ENCODE measurements at regions not wholly inside any gene's neighbourhood (a gene's known extent, or its start where the extent isn't known, plus 50 kb on each side); places are given as distances from the start of the nearest gene placed in this dataset.

GRCh38 chr18:56315363-56315762, 323.0 kb downstream of the TXNL1 start:
- TF ChIP-seq REST (IDR thresholded peaks at IDR 0.05; ENCODE audit: insufficient read depth in 1 of 2, low read depth in 2 of 2, low read length in 2 of 2) = no peak
- TF ChIP-seq POLR2AphosphoS5 (IDR thresholded peaks at IDR 0.05; ENCODE audit: low read depth, low read length) = no peak

Measured in PFSK-1 (cell line).